ENCODE measurements at regions not wholly inside any gene's neighbourhood (a gene's known extent, or its start where the extent isn't known, plus 50 kb on each side); places are given as distances from the start of the nearest gene placed in this dataset.

DNA sequence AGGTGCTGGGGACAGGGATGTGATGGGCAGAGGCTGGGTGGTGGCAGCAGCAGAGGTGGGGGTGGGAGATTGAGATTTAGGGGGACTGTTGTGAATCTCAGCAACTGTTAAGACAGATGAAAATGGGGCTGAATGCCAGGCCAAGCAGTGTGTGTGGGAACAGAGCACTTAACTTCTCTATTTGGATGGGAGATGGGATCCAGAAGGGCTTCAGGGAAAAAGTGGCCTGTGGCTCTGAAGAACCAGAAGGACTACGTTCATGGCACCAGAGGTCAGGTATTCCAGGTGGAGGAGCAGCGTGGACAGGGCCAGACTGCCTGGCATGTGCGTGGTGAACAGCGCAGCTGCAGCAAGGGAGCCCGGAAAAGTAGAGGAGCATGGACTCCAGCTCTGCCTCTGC lies 82.6 kb upstream of the SYT13 start:
- TF ChIP-seq, protein P1, sequence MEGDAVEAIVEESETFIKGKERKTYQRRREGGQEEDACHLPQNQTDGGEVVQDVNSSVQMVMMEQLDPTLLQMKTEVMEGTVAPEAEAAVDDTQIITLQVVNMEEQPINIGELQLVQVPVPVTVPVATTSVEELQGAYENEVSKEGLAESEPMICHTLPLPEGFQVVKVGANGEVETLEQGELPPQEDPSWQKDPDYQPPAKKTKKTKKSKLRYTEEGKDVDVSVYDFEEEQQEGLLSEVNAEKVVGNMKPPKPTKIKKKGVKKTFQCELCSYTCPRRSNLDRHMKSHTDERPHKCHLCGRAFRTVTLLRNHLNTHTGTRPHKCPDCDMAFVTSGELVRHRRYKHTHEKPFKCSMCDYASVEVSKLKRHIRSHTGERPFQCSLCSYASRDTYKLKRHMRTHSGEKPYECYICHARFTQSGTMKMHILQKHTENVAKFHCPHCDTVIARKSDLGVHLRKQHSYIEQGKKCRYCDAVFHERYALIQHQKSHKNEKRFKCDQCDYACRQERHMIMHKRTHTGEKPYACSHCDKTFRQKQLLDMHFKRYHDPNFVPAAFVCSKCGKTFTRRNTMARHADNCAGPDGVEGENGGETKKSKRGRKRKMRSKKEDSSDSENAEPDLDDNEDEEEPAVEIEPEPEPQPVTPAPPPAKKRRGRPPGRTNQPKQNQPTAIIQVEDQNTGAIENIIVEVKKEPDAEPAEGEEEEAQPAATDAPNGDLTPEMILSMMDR (conservative IDR thresholded peaks at IDR 0.05; ENCODE audit: low read length) = no peak
- no peak for TF ChIP-seq EZH2phosphoT487 (IDR thresholded peaks at IDR 0.05; ENCODE audit: borderline replicate concordance)

Measured in Loucy (cell line).